Gastroesophageal sphincter (tissue), 3 donors: ENCODE measurements at regions not wholly inside any gene's neighbourhood (a gene's known extent, or its start where the extent isn't known, plus 50 kb on each side); places are given as distances from the start of the nearest gene placed in this dataset.

Source experiments
- CTCF ChIP-seq, 4 experiments: fragments of 200-600 bp in 2 of 4; fragments of 450-650 bp in 2 of 4; sonication (generic) in 1 of 4; IDR thresholded peaks; one replicate each; pipeline ENCODE4 v1.5.1; 2017 to 2019; ENCODE audit warnings: antibody characterized with exemption in 4 of 4, mild to moderate bottlenecking in 2 of 4, moderate library complexity in 2 of 4
- EP300 ChIP-seq: sonication (generic); formaldehyde crosslinking; IDR thresholded peaks from one replicate; pipeline ENCODE4 v1.6.1; 2017; ENCODE audit warnings: antibody characterized with exemption, mild to moderate bottlenecking
- POLR2A ChIP-seq, 2 donors: fragments of 450-650 bp; IDR thresholded peaks; one replicate each; pipeline ENCODE4 v1.6.1; 2017; ENCODE audit warnings: antibody characterized with exemption in 2 of 2, mild to moderate bottlenecking in 2 of 2, moderate library complexity in 1 of 2
- POLR2AphosphoS5 ChIP-seq: sonication (generic); formaldehyde crosslinking; IDR thresholded peaks from one replicate; pipeline ENCODE4 v1.6.1; 2017; ENCODE audit warnings: antibody characterized with exemption

GRCh38 chr14:82635915-82636314, 1102.3 kb upstream of the SEL1L start:
- TF ChIP-seq CTCF (IDR thresholded peaks at IDR 0.05) (no peak), POLR2A (IDR thresholded peaks at IDR 0.05) (no peak), EP300 (no peak), POLR2AphosphoS5 (no peak)
